ENCODE measurements at regions not wholly inside any gene's neighbourhood (a gene's known extent, or its start where the extent isn't known, plus 50 kb on each side); places are given as distances from the start of the nearest gene placed in this dataset.

DNA sequence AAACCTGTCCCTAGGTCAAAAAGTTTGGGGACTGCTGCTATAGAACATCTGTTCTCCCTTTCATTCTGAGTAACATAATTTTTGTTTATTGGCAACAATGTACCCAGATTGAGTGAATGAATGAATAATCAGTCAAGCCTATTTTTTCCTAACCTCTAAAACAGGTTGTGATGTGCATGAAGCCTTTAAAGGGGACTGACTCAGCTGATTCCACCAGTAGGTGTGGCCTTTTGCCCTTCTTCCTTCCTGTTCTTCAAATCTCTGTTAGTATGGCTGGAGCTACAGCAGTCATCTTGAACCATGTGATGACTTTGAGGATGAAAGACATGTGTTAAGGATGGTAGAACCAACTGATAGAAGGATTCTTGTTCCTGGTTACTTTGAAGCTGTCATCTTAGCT, 476.1 kb downstream of the NUF2 start:
- TF ChIP-seq, protein P1, sequence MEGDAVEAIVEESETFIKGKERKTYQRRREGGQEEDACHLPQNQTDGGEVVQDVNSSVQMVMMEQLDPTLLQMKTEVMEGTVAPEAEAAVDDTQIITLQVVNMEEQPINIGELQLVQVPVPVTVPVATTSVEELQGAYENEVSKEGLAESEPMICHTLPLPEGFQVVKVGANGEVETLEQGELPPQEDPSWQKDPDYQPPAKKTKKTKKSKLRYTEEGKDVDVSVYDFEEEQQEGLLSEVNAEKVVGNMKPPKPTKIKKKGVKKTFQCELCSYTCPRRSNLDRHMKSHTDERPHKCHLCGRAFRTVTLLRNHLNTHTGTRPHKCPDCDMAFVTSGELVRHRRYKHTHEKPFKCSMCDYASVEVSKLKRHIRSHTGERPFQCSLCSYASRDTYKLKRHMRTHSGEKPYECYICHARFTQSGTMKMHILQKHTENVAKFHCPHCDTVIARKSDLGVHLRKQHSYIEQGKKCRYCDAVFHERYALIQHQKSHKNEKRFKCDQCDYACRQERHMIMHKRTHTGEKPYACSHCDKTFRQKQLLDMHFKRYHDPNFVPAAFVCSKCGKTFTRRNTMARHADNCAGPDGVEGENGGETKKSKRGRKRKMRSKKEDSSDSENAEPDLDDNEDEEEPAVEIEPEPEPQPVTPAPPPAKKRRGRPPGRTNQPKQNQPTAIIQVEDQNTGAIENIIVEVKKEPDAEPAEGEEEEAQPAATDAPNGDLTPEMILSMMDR (IDR thresholded peaks at IDR 0.05; ENCODE audit: poor library complexity, severe bottlenecking): no peak
- no peak for TF ChIP-seq MXI1 (conservative IDR thresholded peaks at IDR 0.05; ENCODE audit: poor library complexity, severe bottlenecking)
- no peak for TF ChIP-seq EP300 (conservative IDR thresholded peaks at IDR 0.05; ENCODE audit: poor library complexity, severe bottlenecking)

Data from neural cell (in vitro differentiated cells).